ENCODE measurements at regions not wholly inside any gene's neighbourhood (a gene's known extent, or its start where the extent isn't known, plus 50 kb on each side); places are given as distances from the start of the nearest gene placed in this dataset.
A peak's percentile ranks its signal among the peaks of the same experiment; 100 is the strongest.

DNA sequence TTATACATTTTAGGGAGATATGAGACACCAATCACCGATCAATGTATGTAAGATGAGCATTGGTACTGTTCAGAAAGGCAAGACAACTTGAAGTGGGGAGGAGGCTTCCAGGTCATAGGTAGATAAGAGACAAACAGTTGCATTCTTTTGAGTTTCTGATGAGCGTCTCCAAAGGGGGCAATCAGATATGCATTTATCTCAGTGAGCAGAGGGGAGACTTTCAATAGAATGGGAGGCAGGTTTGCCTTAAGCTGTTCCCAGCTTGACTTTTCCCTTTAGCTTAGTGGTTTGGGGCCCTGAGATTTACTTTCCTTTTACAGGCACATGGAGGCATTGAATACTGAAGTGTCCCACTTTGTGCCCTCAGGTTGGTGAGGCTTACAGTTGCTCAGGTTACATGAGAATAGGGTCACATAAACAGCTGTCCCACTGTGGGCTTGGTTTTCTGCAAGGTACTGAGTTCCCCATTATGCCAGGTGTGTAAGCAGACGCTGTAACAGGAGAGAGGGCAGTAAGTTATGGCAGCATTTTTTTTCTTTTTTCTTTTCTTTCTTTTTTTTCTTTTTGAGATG, 129.8 kb upstream of the SERPIND1 start:
- peak; percentile 23 for DNase-seq (ENCODE audit: insufficient read length, low spot score, missing footprints)
- Histone ChIP-seq H3K36me3 (ENCODE audit: insufficient read depth, low read length) (no peaks in the 10 kb centered on the region), H3K27ac (ENCODE audit: low read depth, low read length) (no peak overlapping the region), H3K79me2 (ENCODE audit: insufficient read depth, low read length) (no peaks in the 10 kb centered on the region), H3K27me3 (ENCODE audit: insufficient read depth, low read length) (peaks cover 4% of the 10 kb centered on the region), H3K4me1 (ENCODE audit: insufficient read depth, low read length) (no peaks in the 10 kb centered on the region), H3K4me2 (ENCODE audit: insufficient read depth, low read length) (no peak overlapping the region), H2AFZ (ENCODE audit: low read length) (no peak overlapping the region), H3K4me3 (ENCODE audit: insufficient read depth, low read length) (no peak overlapping the region), H3K9me3 (ENCODE audit: low read depth, low read length) (peaks cover 3% of the 10 kb centered on the region), H4K20me1 (ENCODE audit: insufficient read depth, low read length) (no peaks in the 10 kb centered on the region)
- TF ChIP-seq, protein P1, sequence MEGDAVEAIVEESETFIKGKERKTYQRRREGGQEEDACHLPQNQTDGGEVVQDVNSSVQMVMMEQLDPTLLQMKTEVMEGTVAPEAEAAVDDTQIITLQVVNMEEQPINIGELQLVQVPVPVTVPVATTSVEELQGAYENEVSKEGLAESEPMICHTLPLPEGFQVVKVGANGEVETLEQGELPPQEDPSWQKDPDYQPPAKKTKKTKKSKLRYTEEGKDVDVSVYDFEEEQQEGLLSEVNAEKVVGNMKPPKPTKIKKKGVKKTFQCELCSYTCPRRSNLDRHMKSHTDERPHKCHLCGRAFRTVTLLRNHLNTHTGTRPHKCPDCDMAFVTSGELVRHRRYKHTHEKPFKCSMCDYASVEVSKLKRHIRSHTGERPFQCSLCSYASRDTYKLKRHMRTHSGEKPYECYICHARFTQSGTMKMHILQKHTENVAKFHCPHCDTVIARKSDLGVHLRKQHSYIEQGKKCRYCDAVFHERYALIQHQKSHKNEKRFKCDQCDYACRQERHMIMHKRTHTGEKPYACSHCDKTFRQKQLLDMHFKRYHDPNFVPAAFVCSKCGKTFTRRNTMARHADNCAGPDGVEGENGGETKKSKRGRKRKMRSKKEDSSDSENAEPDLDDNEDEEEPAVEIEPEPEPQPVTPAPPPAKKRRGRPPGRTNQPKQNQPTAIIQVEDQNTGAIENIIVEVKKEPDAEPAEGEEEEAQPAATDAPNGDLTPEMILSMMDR (IDR thresholded peaks at IDR 0.05; ENCODE audit: extremely low read depth, low read depth, low read length) = no peak

DNA sequence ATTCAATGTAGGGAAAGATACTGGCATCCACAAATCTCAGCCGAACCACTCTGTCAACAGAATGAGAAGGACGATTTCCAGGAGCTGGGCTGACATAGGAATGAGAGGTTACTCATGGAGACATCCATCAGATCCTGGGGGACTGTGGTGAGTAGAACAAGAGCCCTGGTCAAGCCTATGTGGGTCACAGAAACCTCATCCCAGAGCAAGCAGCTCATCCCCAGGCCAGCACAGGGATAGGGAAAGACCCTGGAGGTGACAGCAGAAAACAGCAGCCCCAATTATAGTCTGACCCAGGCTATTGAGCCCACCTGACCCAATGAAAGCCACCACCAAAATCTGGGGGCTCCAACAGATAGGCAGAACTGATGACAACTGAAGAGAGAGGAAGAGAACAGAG, 128.0 kb upstream of the SERPIND1 start:
- Histone ChIP-seq H3K27ac (ENCODE audit: low read depth, low read length) (no peak overlapping the region), H3K4me2 (ENCODE audit: insufficient read depth, low read length) (no peak overlapping the region), H3K36me3 (ENCODE audit: insufficient read depth, low read length) (no peaks in the 10 kb centered on the region), H4K20me1 (ENCODE audit: insufficient read depth, low read length) (no peaks in the 10 kb centered on the region), H2AFZ (ENCODE audit: low read length) (no peak overlapping the region), H3K4me1 (ENCODE audit: insufficient read depth, low read length) (no peaks in the 10 kb centered on the region), H3K27me3 (ENCODE audit: insufficient read depth, low read length) (peaks cover 4% of the 10 kb centered on the region), H3K79me2 (ENCODE audit: insufficient read depth, low read length) (no peaks in the 10 kb centered on the region), H3K4me3 (ENCODE audit: insufficient read depth, low read length) (no peak overlapping the region), H3K9me3 (ENCODE audit: low read depth, low read length) (no peaks in the 10 kb centered on the region)
- TF ChIP-seq, protein P1 (IDR thresholded peaks at IDR 0.05; ENCODE audit: extremely low read depth, low read depth, low read length) = no peak
- DNase-seq (ENCODE audit: insufficient read length, low spot score, missing footprints) = peak; percentile 71

DNA sequence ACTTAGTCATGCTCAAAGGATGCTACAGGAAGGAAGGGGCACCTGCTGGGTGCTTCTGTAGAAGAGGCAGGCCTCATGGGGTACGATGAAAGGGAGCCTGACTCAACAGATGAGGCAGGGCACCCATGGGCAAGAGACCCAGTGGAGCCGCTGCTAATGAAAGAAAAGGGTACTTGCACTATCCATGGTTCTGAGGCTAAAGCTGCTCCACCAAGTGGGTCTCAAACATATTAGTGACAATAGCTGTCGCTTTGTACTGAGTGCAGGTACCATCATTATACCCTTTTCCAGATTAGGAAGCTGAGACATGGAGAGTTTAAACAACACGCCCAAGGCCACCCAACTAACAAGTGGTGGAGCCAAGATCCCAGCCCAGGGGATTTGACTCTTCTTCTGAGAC, 127.5 kb upstream of the SERPIND1 start:
- Histone ChIP-seq H3K27ac (ENCODE audit: low read depth, low read length) (no peak overlapping the region), H3K4me2 (ENCODE audit: insufficient read depth, low read length) (no peak overlapping the region), H4K20me1 (ENCODE audit: insufficient read depth, low read length) (no peaks in the 10 kb centered on the region), H3K79me2 (ENCODE audit: insufficient read depth, low read length) (no peaks in the 10 kb centered on the region), H2AFZ (ENCODE audit: low read length) (no peak overlapping the region), H3K4me1 (ENCODE audit: insufficient read depth, low read length) (no peaks in the 10 kb centered on the region), H3K4me3 (ENCODE audit: insufficient read depth, low read length) (no peak overlapping the region), H3K36me3 (ENCODE audit: insufficient read depth, low read length) (no peaks in the 10 kb centered on the region), H3K27me3 (ENCODE audit: insufficient read depth, low read length) (peaks cover 4% of the 10 kb centered on the region), H3K9me3 (ENCODE audit: low read depth, low read length) (no peaks in the 10 kb centered on the region)
- DNase-seq (ENCODE audit: insufficient read length, low spot score, missing footprints) = peak; percentile 31
- TF ChIP-seq, protein P1 (IDR thresholded peaks at IDR 0.05; ENCODE audit: extremely low read depth, low read depth, low read length) = no peak

DNA sequence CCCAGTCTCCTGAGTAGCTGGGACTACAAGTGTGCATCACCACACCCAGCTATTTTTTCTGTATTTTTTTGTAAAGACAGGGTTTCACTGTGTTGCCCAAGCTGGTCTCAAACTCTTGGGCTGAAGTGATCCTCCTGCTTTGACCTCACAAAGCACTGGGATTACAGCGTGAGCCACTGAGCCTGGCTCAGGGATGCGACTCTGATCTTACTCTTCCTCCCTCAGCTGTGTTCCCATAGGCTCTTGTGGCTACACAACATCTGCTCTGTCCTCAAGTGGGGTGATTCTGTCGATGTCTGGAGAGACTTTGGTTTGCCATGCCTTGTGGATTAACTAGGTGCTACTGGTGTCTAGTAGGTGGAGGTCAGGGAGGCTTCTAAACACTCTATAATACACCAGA, 127.0 kb upstream of the SERPIND1 start:
- no peaks in the 10 kb centered on the region for H3K79me2 ChIP-seq (ENCODE audit: insufficient read depth, low read length)

More for the DNA sequence above, 127.0 kb upstream of the SERPIND1 start:
- Histone ChIP-seq H3K27me3 (ENCODE audit: insufficient read depth, low read length) (peaks cover 4% of the 10 kb centered on the region), H3K4me2 (ENCODE audit: insufficient read depth, low read length) (no peak overlapping the region), H3K36me3 (ENCODE audit: insufficient read depth, low read length) (no peaks in the 10 kb centered on the region), H3K27ac (ENCODE audit: low read depth, low read length) (no peak overlapping the region), H3K9me3 (ENCODE audit: low read depth, low read length) (no peaks in the 10 kb centered on the region), H3K4me1 (ENCODE audit: insufficient read depth, low read length) (no peaks in the 10 kb centered on the region), H4K20me1 (ENCODE audit: insufficient read depth, low read length) (no peaks in the 10 kb centered on the region), H2AFZ (ENCODE audit: low read length) (no peak overlapping the region), H3K4me3 (ENCODE audit: insufficient read depth, low read length) (no peak overlapping the region)
- DNase-seq (ENCODE audit: insufficient read length, low spot score, missing footprints) = peak; percentile 21
- TF ChIP-seq, protein P1 (IDR thresholded peaks at IDR 0.05; ENCODE audit: extremely low read depth, low read depth, low read length) = no peak
